Heart right ventricle (tissue), 16 donors: ENCODE measurements at regions not wholly inside any gene's neighbourhood (a gene's known extent, or its start where the extent isn't known, plus 50 kb on each side); places are given as distances from the start of the nearest gene placed in this dataset.

ENCODE experiments used
- ATAC-seq, 8 donors: fragments of 200-7000 bp; cut with Tn5 transposase; one replicate each; pipeline ENCODE4 v1.9.1; 2020; ENCODE audit warnings: mild to moderate bottlenecking in 8 of 8, moderate library complexity in 8 of 8, moderate number of reproducible peaks in 1 of 8
- DNase-seq, 2 donors: peaks; one replicate each; pipeline ENCODE4 v3.0.0-alpha.2; 2020
- H3K27ac ChIP-seq, 10 donors: fragments of 200-600 bp; sonication (generic) in 2 of 10; one replicate each; pipeline versions ENCODE4 v1.5.0 to v1.8.0; 2020 to 2022; ENCODE audit warnings: mild to moderate bottlenecking in 3 of 10
- H3K27me3 ChIP-seq, 7 donors: fragments of 200-600 bp; one replicate each; pipeline ENCODE4 v1.8.0; 2021 to 2022; ENCODE audit warnings: mild to moderate bottlenecking in 2 of 7
- H3K36me3 ChIP-seq, 9 donors: fragments of 200-600 bp; sonication (generic) in 1 of 9; one replicate each; pipeline versions ENCODE4 v1.5.0 to v1.8.0; 2020 to 2022; ENCODE audit warnings: mild to moderate bottlenecking in 2 of 9
- H3K4me1 ChIP-seq, 9 donors: fragments of 200-600 bp; sonication (generic) in 1 of 9; one replicate each; pipeline versions ENCODE4 v1.5.0 to v1.8.0; 2020 to 2022; ENCODE audit warnings: mild to moderate bottlenecking in 4 of 9
- H3K4me3 ChIP-seq, 10 donors: fragments of 200-600 bp; sonication (generic) in 2 of 10; one replicate each; pipeline versions ENCODE4 v1.5.0 to v1.8.0; 2020 to 2022; ENCODE audit warnings: mild to moderate bottlenecking in 7 of 10, moderate library complexity in 2 of 10
- H3K9me3 ChIP-seq, 11 donors: fragments of 200-600 bp in 10 of 11; sonication (generic) in 2 of 11; one replicate each; pipeline versions ENCODE4 v1.5.0 to v1.8.0; 2013 to 2022; ENCODE audit warnings: mild to moderate bottlenecking in 2 of 11, control low read depth in 1 of 11, moderate library complexity in 1 of 11
- CTCF ChIP-seq, 9 donors: fragments of 200-600 bp; sonication (generic) in 2 of 9; IDR thresholded peaks; one replicate each; pipeline versions ENCODE4 v1.5.0 to v1.8.0; 2021 to 2022; ENCODE audit warnings: antibody characterized with exemption in 9 of 9, mild to moderate bottlenecking in 5 of 9, moderate library complexity in 1 of 9
- WGBS, 2 donors: extraction: QIAGEN DNeasy Blood & Tissue Kit; methylation state at CpG; one replicate each; pipeline ENCODE4 v1.1.7; 2013; ENCODE audit warnings: inconsistent platforms in 1 of 2; 5-methylcytosine and 5-hydroxymethylcytosine counted together
- intact Hi-C, 10 donors: fragments of 100-400 bp; cut with DNase I; formaldehyde crosslinking; loops; one replicate each; pipeline versions ENCODE4 v1.11.1 to v1.14.2; 2022
- donor health status: Arrhythmogenic right ventricular cardiomyopathy.
- donor health status: ischemic (EF 13 %, LVEDD 7.1; RV severe dilation, severe dysfunction).
- donor health status: healthy with polysubstance abuse.
- donor health status: DM: no; HTN: yes; CAD: no.
- donor health status: DM: no; HTN: no; CAD: no.
- donor health status: ischemic (EF 25% LVEDD 6.9; RV normal size, moderate dysfunction).
- donor health status: ischemic (EF 25% LVEDD 5.7; RV mildly dilated, moderate dysfunction).
- donor health status: healthy.
- donor health status: DM: yes; HTN: yes; CAD: no.
- donor health status: Ischemic cardiomyopathy.
- donor health status: ischemic (EF 35%, LVEDD 5.7; RV mildly dilated, moderate dysfunction).
- donor health status: nonischemic (EF 11% LVEDD 7.7; RV severe dilation, severe dysfunction).
- donor health status: DM: yes; HTN: yes; CAD: no.
- donor health status: PGD.
- donor health status: ischemic (EF 29% LVEDD 5.4; RV normal size, mild dysfunction).
- donor health status: nonischemic (EF 23%, LVEDD 6.1; RV moderate dilation, normal function).

- H3K9me3 ChIP-seq, result no peaks in the 10 kb centered on the region
- H3K4me3 ChIP-seq, result no peak overlapping the region
- 60 to 66% methylated on average over 2 of the region's 2 CpGs for WGBS, 2 donors
- ATAC-seq (no peak), DNase-seq (no peak)
- H3K27ac ChIP-seq, result no peak overlapping the region
- intact Hi-C loops, result no loop called here
- H3K36me3 ChIP-seq, result no peaks in the 10 kb centered on the region
- TF ChIP-seq CTCF (IDR thresholded peaks at IDR 0.05), result no peak
- no peaks in the 10 kb centered on the region for H3K4me1 ChIP-seq
- no peaks in the 10 kb centered on the region for H3K27me3 ChIP-seq
Observed at GRCh38 chr10:105727131-105727530, 1086.0 kb downstream of the SORCS3 start.

DNA sequence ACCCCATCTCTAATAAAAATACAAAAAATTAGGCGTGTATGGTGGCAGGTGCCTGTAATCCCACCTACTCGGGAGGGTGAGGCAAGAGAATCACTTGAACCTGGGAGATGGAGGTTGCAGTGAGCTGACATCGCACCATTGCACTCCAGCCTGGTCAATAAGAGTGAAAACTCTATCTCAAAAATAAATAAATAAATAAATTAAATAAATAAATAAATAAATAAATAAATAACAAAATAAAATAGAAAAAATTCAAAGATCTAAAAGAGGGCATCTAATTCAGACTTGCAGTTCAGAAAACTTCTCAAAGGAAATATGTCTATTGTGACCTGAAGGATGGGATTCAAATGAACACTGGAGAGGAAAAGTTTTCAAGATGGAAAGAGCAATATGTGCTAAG, 1085.1 kb downstream of the SORCS3 start:
- intact Hi-C loops, result no loop called here
- Histone ChIP-seq H3K27ac (no peak overlapping the region), H3K36me3 (no peaks in the 10 kb centered on the region), H3K9me3 (no peaks in the 10 kb centered on the region), H3K27me3 (no peaks in the 10 kb centered on the region), H3K4me3 (no peak overlapping the region), H3K4me1 (no peaks in the 10 kb centered on the region)
- DNase-seq (no peak), ATAC-seq (no peak)
- WGBS, 2 donors, result 67 to 77% methylated on average over 3 of the region's 3 CpGs
- no peak for TF ChIP-seq CTCF (IDR thresholded peaks at IDR 0.05)

- H3K9me3 ChIP-seq, result no peaks in the 10 kb centered on the region
- H3K27ac ChIP-seq, result no peak overlapping the region
- 86 to 88% methylated on average over 8 of the region's 8 CpGs for WGBS, 2 donors
- ATAC-seq, result no peak
- no peaks in the 10 kb centered on the region for H3K36me3 ChIP-seq
- no peak overlapping the region for H3K4me3 ChIP-seq
- no peaks in the 10 kb centered on the region for H3K27me3 ChIP-seq
- H3K4me1 ChIP-seq, result no peaks in the 10 kb centered on the region
- TF ChIP-seq CTCF (IDR thresholded peaks at IDR 0.05), result no peak
- intact Hi-C loops, result no loop called here
- no peak for DNase-seq
Observed at GRCh38 chr10:105725007-105725406, 1083.9 kb downstream of the SORCS3 start.

DNA sequence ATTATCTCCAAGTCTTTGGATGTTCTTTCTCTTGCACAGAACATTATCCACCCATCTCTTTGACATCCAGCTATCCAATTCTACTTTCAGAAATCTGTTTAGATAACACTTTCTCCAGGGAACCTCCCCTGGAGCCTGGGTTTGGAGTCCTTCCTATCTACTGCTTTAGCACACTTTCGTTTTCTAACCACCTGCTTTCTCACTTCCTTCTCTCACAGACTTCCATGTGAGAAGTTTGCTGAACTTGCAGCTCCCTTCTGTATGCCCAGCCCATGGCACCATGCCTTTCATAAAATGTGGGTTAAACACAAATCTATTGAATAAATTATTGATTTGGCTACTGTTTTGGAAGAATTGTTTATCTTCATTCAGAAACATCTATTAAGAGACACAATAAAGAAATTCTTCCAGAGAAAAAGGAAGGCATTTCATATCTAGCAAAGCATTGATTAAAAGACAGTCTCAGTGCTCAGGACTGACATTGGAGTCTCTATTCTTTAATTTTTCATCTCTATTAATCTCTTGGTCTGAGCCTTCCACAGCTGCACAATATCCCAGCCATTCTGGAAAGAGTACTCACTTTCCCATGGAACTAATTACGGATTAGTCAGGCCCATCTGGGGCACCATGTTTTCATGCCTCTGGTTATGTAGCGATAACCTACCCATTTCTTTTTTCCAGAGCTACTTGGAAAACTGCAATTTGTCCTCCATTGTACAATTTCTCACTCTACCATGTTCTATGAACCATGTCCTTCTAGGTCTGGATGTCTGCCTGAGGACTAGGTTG, 1077.3 kb downstream of the SORCS3 start:
- Histone ChIP-seq H3K27ac (no peak overlapping the region), H3K36me3 (no peaks in the 10 kb centered on the region), H3K4me3 (no peak overlapping the region), H3K9me3 (no peaks in the 10 kb centered on the region), H3K27me3 (no peaks in the 10 kb centered on the region), H3K4me1 (no peaks in the 10 kb centered on the region)
- DNase-seq, result no peak
- 68 to 74% methylated on average over 3 of the region's 3 CpGs for WGBS, 2 donors
- no peak for ATAC-seq
- intact Hi-C loops, result no loop called here
- no peak for TF ChIP-seq CTCF (IDR thresholded peaks at IDR 0.05)
